Left hindlimb (tissue), 1 donor: ENCODE measurements at regions not wholly inside any gene's neighbourhood (a gene's known extent, or its start where the extent isn't known, plus 50 kb on each side); places are given as distances from the start of the nearest gene placed in this dataset.
"Not testable (repeated sequence)": the region's sequence is repeated elsewhere in the genome, so short reads cannot be mapped to it uniquely, and the experiment has no call there.

Source experiments
- DNase-seq: peaks from one replicate; pipeline ENCODE4 v3.0.0-alpha.2; 2018

DNA sequence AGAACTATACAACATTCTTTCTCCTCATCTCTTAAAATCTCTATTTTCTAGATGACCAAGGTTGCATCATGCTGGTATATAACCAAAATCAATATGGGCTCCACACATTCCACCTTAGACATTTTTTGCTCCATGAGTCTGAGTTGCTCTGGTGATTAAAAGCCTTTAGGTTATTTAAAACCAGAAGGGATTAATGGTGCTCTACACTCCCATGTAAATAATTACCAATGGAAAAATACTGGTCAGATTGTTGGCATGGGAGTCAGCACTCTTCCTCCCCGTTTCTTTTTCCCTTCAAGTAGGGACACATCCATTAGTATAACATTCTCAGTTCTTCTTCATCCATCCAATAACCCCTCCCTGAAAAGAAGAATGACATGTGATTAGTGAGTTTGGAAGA is 747.7 kb downstream of the PCDH17 start:
- no peak for DNase-seq

GRCh38 chr13:58385336-58385735 is 753.8 kb downstream of the PCDH17 start:
- DNase-seq, result not testable (repeated sequence)

DNA sequence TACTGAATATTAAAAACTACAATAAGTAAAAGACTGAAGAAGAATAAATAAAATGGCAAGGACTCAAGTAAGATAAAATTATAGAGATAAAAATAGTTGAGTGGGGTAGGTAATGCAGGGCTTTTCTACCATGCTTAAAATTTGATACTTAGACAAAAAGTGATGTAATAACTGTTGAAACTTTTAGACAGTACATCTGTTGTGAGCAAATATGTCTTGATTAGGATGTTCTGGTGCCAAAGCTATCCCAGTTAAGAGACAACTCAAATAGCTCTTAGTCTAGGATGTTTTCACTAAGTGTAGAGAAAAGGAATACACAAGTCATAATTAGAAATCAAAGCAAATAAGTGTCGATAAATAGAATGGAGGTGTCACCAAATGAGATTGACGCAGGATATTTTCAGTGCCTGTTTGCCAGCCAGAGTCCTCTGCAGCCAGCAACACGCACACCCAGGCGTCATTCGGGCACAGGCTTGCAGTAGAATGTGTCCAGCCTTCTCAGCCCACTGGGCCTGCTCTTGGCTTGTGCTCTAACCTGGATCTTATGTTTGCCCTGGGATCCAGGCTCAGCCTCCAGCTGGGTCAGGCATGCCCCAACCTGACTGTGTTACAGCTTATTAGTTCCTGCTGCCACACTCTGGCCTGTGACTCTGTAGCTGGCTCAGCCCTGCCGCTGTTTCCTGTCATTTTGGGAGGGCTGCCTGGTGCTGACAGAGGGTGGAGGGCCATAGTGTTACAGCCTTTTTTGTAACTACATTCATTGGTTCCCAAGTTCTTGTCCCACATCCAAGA is 766.2 kb downstream of the PCDH17 start:
- no peak for DNase-seq

DNA sequence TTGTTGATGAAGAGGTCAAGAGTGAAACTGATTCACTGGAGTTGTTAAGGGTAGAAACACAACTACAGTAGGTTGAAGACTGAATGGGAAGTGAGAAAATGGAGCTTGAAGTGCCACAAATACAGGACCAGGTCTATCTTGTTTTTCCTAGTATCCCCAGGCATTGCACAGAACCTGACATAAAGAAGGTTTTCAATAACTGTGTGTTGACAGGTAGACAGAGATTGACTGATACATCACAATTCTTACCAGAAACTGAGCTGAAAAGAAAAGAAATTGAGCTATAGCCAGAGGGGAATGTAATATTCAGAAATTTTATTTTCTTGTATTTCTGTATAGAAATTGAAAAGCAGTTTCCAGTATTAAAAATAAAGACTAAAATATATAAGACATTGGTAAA is 767.7 kb downstream of the PCDH17 start:
- no peak for DNase-seq

DNA sequence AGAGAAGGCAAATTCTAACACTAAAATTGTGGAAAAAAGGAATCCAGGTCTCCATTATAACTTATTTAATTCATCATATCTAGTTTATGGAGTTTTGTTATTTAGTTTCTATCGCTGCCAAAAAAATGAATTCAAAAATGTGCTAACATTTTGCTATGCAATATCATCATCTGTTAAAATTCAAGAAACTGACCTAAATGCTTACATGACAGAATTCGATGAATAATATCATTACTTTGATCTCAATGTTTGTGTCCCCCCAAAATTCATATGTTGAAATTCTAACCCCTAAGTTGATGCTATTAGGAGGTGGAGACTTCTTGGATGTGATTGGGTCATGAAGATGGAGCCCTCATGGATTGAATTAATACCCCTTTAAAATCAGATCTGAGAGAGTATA is 775.0 kb downstream of the PCDH17 start:
- no peak for DNase-seq

- no peak for DNase-seq
Observed at GRCh38 chr13:58429917-58430316, 798.4 kb downstream of the PCDH17 start.

DNA sequence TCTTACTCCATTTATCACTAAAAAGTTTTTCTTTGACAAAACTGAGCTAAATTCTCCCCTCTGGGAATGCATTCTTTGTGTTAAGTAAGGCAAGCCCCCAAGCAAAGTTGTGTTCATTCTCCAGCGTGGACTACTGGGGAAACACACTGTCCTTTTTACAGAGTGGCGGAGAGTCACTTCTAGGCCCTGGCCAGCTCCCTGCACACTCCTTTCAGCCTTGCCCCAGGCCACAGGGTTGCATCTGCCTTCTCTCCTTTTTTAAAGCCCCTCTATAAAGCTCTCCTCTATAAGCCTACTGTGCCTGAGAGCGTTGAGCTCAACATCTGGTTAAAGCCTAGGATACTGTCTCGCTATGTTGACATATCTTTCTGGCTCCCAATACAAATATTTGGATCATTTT is 803.4 kb downstream of the PCDH17 start:
- no peak for DNase-seq

- no peak for DNase-seq
Observed at GRCh38 chr13:58437427-58437826, 805.9 kb downstream of the PCDH17 start.

DNA sequence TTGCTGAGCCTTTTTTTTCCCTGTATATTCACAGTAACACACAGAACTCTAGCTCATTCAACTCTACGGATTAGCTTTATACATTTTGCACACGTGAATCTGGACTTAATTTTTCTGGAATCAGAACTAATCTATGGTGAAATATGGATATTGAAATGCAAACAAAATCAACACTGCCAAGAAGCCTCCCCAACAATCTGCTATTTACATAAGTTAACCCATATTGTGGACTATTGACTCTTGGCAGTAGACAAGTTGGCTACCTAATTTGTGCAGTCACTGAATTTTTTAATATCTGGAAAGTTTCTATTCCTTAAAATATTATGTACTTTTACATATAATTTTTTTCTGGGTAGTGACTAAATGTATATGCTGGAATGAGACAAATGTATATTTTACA is 815.4 kb downstream of the PCDH17 start:
- no peak for DNase-seq

- DNase-seq, result no peak
Observed at GRCh38 chr13:58452123-58452623, 820.6 kb downstream of the PCDH17 start.

DNA sequence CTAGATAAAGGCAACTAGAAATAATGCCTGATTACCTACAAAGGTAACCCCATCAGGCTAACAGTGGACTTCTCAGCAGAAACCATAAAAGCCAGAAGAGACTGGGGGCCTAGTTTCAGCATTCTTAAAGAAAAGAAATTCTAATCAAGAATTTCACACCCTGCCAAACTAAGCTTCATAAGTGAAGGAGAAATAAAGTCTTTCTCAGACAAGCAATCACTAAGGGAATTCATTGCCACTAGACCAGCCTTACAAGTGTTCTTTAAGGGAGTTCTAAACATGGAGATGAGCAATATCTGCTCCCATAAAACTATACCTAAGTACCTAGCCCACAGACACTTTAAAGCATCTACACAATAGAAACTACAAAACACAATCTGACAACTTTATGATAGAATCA is 823.5 kb downstream of the PCDH17 start:
- DNase-seq, result no peak

- DNase-seq, result no peak
Observed at GRCh38 chr13:58461217-58461616, 829.7 kb downstream of the PCDH17 start.

- DNase-seq, result no peak
Observed at GRCh38 chr13:58463841-58464240, 832.3 kb downstream of the PCDH17 start.

DNA sequence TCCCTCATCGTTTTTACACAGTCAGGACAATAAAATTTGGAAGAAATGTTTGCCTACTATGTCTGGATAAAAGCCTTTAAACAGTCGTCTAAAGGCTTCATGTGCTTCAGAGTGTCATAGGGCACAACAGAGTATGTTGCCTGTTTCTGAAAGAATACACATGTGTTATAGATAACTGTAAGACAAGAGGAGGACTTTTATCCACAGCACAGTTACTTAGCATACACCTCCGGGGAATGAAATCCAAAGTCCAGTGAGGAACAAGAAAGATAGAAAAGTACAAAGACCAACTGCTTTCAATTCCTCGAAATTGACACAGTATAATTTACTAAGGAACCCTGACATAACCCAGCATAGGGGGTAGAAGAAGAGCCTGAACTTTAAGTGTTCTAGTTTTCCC is 835.6 kb downstream of the PCDH17 start:
- DNase-seq, result no peak

- DNase-seq, result no peak
Observed at GRCh38 chr13:58472483-58472882, 840.9 kb downstream of the PCDH17 start.

GRCh38 chr13:58474581-58474980 is 843.0 kb downstream of the PCDH17 start:
- no peak for DNase-seq

DNA sequence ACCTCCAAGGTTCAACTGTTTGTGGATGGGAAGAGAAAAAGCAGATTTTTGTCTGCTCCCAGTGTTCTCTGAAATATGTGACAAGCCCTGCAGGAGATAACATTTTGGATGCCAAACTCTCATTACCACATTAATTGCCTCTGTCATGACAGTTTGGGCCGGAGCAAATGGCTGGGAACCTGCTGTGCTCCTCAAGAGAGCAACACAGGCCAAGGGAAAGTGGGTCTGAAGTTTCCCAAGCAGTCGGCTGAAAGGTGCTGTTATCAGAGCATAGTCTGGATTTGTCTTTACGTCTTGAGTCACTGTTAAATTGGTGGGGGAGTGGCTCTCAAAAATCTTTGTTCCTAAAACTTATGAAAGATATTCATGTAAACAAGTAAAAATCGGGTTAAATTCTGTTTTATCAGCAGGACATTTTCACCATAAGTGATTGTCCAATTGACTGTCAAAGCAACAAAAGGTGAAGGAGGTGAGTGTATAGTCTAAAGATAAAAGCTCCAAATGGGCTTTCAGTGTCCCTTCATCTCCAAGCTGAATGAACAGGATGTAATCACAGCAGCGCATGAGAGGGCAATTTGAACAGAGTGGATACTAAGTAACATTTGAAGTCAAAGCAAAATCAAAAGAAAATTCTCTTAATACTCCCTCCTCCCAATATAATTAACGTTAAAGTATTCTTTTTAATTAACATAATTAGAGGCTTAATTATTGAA is 844.8 kb downstream of the PCDH17 start:
- DNase-seq, result no peak

GRCh38 chr13:58478858-58479257 is 847.3 kb downstream of the PCDH17 start:
- DNase-seq, result no peak

GRCh38 chr13:58480061-58480460 is 848.5 kb downstream of the PCDH17 start:
- no peak for DNase-seq

DNA sequence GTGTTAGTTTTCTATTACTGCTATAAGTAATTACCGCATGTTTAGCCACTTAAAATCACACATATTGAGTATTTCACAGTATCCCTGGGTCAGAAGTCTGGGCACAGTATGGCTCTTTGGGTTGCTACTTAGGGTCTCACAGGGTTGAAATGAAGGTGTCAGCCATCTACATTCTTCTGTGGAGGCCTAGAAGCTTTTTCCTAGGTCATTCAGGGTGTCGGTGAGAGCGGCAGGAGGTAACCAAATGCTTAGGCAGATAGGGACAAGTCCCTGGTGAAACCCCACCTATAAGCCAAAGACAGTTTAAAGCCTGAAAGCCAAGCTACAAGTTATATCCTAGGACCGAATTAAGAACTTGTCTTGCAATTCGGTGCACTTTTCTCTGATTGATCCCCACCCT is 856.7 kb downstream of the PCDH17 start:
- DNase-seq, result no peak

GRCh38 chr13:58495668-58496067 is 864.1 kb downstream of the PCDH17 start:
- DNase-seq, result no peak

GRCh38 chr13:58500938-58501337 is 869.4 kb downstream of the PCDH17 start:
- no peak for DNase-seq

DNA sequence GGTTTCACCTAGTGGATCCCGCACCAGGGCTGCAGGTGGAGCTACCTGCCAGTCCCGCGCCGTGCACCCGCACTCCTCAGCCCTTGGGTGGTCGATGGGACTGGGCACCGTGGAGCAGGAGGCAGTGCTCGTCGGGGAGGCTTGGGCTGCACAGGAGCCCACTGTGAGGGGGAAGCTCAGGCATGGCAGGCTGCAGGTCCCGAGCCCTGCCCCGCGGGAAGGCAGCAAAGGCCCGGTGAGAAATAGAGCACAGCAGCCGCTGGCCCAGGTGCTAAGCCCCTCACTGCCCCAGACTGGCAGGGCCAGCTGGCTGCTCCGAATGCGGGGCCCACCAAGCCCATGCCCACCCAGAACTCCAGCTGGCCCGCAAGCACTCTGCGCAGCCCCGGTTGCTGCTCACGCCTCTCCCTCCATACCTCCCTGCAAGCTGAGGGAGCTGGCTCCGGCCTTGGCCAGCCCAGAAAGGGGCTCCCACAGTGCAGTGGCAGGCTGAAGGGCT is 872.7 kb downstream of the PCDH17 start:
- DNase-seq, result not testable (repeated sequence)

DNA sequence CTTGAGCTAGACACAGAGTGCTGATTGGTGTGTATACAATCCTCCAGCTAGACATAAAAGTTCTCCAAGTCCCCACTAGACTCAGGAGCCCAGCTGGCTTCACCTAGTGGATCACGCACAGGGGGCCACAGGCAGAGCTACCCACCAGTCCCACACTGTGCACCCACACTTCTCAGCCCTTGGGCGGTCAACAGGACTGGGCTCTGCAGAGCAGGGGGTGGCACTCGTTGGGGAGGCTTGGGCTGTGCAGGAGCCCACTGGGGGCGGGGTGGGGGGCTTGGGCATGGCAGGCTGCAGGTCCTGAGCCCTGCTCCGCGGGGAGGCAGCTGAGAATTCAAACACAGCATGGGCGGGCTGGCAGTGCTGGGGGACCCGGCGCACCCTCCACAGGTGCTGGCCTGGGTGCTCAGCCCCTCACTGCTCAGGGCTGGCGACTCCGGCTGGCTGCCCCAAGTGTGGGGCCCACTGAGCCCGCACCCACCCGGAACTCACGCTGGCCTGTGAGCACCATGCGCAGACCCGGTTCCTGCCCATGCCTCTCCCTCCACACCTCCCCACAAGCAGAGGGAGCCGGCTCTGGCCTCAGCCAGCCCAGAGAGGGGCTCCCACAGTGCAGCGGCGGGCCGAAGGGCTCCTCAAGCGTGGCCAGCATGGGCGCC is 873.8 kb downstream of the PCDH17 start:
- DNase-seq, result not testable (repeated sequence)
